Prostate gland (tissue), 2 donors: ENCODE measurements at regions not wholly inside any gene's neighbourhood (a gene's known extent, or its start where the extent isn't known, plus 50 kb on each side); places are given as distances from the start of the nearest gene placed in this dataset.

Experiments
- POLR2A ChIP-seq: fragments of 450-650 bp; IDR thresholded peaks from one replicate; pipeline ENCODE4 v1.6.1; 2016; ENCODE audit warnings: antibody characterized with exemption, mild to moderate bottlenecking
- POLR2AphosphoS5 ChIP-seq: sonication (generic); formaldehyde crosslinking; IDR thresholded peaks from one replicate; pipeline ENCODE4 v1.6.1; 2017; ENCODE audit warnings: antibody characterized with exemption
- TF ChIP-seq, protein P1 (sequence below), 4 experiments: fragments of 200-600 bp in 2 of 4; fragments of 450-650 bp in 2 of 4; sonication (generic) in 2 of 4; IDR thresholded peaks; 1 replicate in 3 of 4; 2 replicates in 1 of 4; pipeline ENCODE4 v1.5.1; 2016 to 2019; ENCODE audit warnings: antibody characterized with exemption in 4 of 4, mild to moderate bottlenecking in 2 of 4, moderate library complexity in 2 of 4

GRCh38 chr3:115399750-115400149 is 223.6 kb upstream of the GAP43 start:
- TF ChIP-seq POLR2A (no peak), POLR2AphosphoS5 (no peak)
- TF ChIP-seq, protein P1, sequence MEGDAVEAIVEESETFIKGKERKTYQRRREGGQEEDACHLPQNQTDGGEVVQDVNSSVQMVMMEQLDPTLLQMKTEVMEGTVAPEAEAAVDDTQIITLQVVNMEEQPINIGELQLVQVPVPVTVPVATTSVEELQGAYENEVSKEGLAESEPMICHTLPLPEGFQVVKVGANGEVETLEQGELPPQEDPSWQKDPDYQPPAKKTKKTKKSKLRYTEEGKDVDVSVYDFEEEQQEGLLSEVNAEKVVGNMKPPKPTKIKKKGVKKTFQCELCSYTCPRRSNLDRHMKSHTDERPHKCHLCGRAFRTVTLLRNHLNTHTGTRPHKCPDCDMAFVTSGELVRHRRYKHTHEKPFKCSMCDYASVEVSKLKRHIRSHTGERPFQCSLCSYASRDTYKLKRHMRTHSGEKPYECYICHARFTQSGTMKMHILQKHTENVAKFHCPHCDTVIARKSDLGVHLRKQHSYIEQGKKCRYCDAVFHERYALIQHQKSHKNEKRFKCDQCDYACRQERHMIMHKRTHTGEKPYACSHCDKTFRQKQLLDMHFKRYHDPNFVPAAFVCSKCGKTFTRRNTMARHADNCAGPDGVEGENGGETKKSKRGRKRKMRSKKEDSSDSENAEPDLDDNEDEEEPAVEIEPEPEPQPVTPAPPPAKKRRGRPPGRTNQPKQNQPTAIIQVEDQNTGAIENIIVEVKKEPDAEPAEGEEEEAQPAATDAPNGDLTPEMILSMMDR (IDR thresholded peaks at IDR 0.05), result no peak
